Stimulated activated CD4-positive, alpha-beta T cell treated with anti-CD3 and anti-CD28 coated beads, TNF-alpha, amount 100 ng/mL, for 48 hours (primary cell): ENCODE measurements at regions not wholly inside any gene's neighbourhood (a gene's known extent, or its start where the extent isn't known, plus 50 kb on each side); places are given as distances from the start of the nearest gene placed in this dataset.

ENCODE experiments used
- DNase-seq, 3 donors: peaks; one replicate each; pipeline ENCODE4 v3.0.0-alpha.2; 2020; ENCODE audit warnings: low read depth in 3 of 3

- no peak for DNase-seq
These were observed 50.4 kb upstream of the GGTA1 start for GRCh38 chr9:121550041-121550440.

DNA sequence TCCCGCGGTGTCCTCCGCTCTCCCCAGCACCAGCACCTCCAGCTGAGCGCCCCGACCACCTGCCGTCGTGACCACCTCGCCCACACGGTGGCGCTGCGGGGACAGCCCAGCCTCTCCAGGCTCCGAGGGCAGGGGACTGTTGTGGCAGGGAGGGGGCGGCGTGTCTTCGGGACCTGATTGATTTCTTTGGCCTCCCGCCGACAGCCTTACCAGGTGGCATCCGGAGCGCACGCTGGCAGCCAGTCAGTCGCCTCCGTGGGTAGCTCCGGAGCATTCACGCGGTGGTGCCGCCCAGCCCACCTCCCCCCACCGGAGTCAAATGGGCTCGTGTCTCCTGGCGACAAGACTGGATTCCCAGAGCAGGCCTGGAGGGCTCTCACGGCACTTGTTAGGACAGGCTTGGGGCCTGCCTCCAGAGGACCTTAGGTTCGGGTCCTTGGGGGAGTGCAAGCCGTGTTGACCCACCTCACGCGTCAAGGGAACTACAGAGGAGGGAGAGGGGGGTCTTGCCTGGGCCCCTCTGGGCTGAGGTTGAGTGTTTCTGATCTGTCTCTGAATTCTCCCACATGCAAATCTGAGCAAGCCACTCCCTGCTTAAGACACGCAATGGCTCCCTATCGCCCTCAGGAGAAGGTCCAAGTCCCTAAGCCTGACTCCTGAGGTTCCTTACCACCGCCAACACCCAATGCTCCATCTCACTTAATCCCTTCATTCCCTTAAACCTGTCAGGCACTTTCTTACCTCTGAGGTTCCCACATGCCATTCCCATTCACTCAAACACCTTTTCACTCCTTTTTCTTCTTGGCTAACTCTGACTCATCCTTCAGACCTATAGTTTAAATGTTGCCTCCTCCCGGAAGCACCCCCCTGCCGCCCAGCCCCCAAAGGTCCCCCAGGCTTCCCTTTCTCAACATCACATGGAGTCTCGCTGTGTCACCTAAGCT, 51.2 kb upstream of the GGTA1 start:
- DNase-seq, result peak; percentile 59 to 68 (median 61)

- DNase-seq, result no peak
These were observed 52.5 kb upstream of the GGTA1 start for GRCh38 chr9:121551985-121552753.

- DNase-seq, result no peak
These were observed 56.4 kb upstream of the GGTA1 start for GRCh38 chr9:121556082-121556481.

DNA sequence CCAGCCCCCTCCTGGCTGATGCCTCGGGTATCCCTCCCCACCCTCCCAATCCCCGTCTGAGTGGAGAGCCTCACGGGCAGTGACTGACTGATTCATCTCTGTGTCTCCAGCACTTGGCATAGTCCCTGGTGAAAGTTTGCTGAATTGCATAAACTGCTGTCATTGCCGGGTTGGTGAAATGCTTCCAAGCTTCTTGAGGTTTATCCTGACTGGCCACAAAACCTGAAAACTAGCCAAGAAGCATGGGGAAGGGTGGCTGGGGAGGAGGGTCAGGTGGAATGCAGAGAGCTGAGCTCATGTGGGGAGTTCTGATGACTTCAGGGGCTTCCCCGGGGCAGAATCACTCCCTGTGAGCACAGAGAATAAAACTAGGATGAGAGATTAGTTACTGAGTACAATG, 56.9 kb upstream of the GGTA1 start:
- no peak for DNase-seq

DNA sequence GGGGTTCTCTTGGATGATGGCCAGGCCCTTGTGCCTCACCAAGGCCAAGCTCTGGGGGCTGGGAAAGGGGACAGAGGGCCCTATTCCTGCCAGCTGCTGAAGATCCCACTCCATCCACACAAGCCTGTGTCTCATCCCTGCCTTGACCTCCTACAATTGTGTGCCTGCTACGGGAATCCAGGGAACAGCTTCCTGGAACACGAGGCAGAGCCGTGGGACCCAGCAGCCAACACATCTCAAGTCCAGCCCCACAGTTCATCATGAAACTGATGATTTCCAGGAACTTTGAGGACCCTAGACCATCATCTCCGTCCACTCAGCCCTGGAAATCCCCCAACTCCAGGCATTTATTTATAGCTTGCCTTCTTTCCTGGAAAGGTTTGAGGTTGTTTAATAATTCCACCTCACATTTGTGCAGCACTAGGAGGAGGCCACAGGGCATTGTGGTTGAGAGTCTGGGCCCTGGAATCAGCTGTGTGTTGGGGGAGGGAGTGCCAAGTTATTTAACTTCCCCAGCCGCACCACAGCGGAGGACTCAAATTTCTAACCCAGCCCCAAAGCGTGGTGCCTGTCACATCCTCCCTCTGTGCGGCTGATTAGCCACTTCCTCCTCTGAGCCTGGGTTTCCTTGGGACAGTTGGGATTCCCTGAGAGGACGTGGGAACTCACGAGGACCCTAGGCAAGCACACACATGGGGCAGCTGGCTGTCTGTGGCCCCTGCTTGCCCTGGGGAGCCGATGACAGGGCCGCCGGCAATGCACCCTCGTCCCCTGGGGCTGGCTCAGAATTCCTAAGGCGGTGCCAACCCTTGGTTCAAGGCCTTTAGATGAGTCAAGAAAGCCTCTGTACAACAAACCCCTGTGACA, 58.2 kb upstream of the GGTA1 start:
- peak in 1 of 3 donors; percentile 3 for DNase-seq

DNA sequence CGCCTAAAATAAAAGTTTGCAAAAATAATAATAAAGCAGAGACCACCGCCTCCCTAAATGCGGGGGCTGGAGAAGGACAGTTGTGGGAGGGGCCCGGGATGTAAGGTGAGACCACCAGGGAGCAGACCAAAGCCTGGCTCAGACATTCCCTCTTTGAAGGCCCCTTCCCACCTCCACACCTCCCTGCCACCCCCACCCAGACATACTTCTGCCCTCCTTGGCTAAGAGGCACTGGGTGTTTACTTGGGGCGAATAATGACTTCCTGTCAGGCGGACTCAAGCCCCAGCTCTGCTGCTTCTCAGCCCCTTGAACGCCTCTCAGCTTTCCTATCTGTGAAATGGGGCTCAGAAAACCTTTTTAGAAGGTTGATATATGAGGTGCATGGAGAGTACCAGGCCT, 58.8 kb upstream of the GGTA1 start:
- DNase-seq, result no peak

- no peak for DNase-seq
These were observed 59.5 kb upstream of the GGTA1 start for GRCh38 chr9:121559183-121559582.

- DNase-seq, result no peak
These were observed 61.3 kb upstream of the GGTA1 start for GRCh38 chr9:121560921-121561320.

- DNase-seq, result no peak
These were observed 62.0 kb upstream of the GGTA1 start for GRCh38 chr9:121561385-121562222.

GRCh38 chr9:121562301-121562700, 62.7 kb upstream of the GGTA1 start:
- no peak for DNase-seq

- DNase-seq, result no peak
These were observed 63.8 kb upstream of the GGTA1 start for GRCh38 chr9:121563425-121563824.

- DNase-seq, result no peak
These were observed 64.3 kb upstream of the GGTA1 start for GRCh38 chr9:121563881-121564460.

- DNase-seq, result no peak
These were observed 65.0 kb upstream of the GGTA1 start for GRCh38 chr9:121564504-121565260.

GRCh38 chr9:121566481-121567465, 67.1 kb upstream of the GGTA1 start:
- no peak for DNase-seq

- DNase-seq, result no peak
These were observed 68.1 kb upstream of the GGTA1 start for GRCh38 chr9:121567500-121568342.

DNA sequence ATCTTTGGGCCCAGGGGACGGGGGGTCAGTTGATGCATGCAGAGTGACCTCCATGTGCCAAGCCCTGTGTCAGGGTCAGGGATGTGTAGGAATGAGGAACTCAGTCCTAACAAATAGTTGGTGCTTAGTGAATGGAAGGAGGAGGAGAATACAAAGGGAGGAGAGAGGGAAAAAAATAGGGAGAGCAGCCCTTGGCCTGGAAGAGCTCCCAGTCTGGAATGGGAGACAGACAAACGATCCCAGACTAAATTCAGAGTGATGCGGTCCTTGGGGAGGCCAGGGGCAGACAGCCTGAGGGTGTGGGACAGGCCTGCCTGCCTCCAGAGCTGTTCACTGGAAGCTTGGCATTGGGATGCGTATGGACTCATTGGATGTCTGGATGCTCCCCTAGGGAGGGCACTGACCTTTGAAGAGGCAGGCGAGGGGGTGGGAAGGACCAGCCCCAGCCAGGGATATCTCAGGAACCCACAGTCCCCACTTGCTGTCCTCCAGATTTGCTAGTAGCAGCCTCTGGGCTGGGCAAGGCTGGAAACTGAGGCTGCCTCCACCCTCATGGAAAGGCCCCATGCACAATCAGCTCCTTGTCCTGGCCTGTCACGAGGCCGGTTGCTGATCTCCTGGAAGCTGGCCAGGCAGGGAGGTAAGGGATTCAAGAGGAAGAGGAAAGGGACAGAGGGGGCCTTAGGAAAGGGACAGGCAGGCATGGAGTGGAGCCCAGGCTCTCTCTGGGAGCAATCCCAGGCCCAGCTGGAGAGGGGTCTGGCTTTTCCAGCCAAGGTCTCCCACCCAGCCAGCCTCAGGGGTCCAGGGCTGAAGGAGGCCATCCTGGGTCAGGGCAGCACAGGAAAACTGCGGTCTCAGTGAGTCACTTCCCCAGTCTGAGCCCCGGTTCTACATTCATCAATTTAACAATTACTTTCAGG, 69.0 kb upstream of the GGTA1 start:
- no peak for DNase-seq
